ENCODE measurements at regions not wholly inside any gene's neighbourhood (a gene's known extent, or its start where the extent isn't known, plus 50 kb on each side); places are given as distances from the start of the nearest gene placed in this dataset.

DNA sequence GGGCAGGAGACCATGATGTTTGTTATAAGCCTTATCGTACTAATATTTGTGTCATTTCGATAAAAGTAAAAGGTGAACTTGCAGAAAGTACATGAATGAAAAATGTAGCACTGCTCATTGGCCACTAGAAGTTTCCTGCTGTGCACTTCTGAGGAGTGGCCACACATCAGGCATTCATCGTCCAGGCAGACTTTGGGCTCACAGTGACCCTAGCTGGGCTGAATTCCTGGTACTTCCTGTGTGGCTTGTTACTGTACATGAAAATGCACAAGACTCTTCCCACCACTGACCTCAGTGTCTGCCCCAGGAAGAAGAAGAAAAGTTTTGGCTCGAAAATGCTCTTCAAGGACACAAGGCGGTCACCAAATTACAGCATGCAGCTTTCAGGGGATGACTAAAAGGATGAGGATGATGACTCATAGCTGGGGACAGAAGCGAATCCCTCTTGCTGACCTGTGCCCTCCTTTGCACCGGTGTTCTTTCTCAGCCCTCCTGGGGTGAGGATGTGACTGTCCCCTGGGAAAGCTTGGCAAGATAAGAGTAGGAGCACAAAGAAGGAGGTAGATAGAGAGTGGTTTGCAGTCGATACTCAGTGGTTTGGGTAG lies 252.4 kb upstream of the KAZN start:
- intact Hi-C loops (cut with micrococcal nuclease): no loop called here
- BruUV-seq (replicated peaks): no TSS peak
- H3K27ac Mint-ChIP-seq (ENCODE audit: low read depth, unreplicated experiment): no peak overlapping the region
- ChIA-PET CTCF (interaction anchor here (0.5 kb wide), 1 partner anchor 21 kb away, joined by 3 read pairs; no protein-coding TSS in a partner anchor), POLR2A (no interaction called here)
- DNase-seq (ENCODE audit: unreplicated experiment): peak; percentile 35
- no peaks in the 10 kb centered on the region for H3K27me3 Mint-ChIP-seq (ENCODE audit: insufficient read depth, unreplicated experiment)
- H3K9me3 Mint-ChIP-seq (ENCODE audit: unreplicated experiment): no peaks in the 10 kb centered on the region
- peaks cover 21% of the 10 kb centered on the region for H3K4me1 Mint-ChIP-seq (ENCODE audit: insufficient read depth, unreplicated experiment)
- no peak overlapping the region for H3K4me3 Mint-ChIP-seq (ENCODE audit: unreplicated experiment)
- no peaks in the 10 kb centered on the region for H3K36me3 Mint-ChIP-seq (ENCODE audit: insufficient read depth, unreplicated experiment)
- TF ChIP-seq, protein P1, sequence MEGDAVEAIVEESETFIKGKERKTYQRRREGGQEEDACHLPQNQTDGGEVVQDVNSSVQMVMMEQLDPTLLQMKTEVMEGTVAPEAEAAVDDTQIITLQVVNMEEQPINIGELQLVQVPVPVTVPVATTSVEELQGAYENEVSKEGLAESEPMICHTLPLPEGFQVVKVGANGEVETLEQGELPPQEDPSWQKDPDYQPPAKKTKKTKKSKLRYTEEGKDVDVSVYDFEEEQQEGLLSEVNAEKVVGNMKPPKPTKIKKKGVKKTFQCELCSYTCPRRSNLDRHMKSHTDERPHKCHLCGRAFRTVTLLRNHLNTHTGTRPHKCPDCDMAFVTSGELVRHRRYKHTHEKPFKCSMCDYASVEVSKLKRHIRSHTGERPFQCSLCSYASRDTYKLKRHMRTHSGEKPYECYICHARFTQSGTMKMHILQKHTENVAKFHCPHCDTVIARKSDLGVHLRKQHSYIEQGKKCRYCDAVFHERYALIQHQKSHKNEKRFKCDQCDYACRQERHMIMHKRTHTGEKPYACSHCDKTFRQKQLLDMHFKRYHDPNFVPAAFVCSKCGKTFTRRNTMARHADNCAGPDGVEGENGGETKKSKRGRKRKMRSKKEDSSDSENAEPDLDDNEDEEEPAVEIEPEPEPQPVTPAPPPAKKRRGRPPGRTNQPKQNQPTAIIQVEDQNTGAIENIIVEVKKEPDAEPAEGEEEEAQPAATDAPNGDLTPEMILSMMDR (IDR thresholded peaks at IDR 0.05; ENCODE audit: unreplicated experiment): no peak

DNA sequence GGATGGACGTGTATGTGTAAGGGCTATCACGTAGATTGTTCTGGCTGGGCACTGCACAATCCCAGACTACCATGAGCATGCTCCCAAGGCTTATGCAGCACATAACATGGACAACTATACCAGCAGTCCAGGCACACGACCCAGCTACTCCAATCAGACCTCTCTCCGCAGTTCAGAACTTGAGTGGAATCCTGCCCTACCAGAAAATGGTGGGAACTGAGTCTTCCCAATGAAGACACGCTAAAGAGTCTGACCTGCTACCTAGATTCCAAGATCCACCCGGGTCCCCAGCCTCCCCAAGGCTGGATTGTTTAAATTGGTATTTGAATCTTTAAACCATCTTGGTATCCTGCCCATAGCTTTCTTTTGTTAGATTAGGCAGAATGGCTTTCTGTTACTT lies 251.3 kb upstream of the KAZN start:
- Mint-ChIP-seq H3K27me3 (ENCODE audit: insufficient read depth, unreplicated experiment) (no peaks in the 10 kb centered on the region), H3K4me3 (ENCODE audit: unreplicated experiment) (no peak overlapping the region), H3K4me1 (ENCODE audit: insufficient read depth, unreplicated experiment) (peaks cover 10% of the 10 kb centered on the region), H3K9me3 (ENCODE audit: unreplicated experiment) (no peaks in the 10 kb centered on the region), H3K27ac (ENCODE audit: low read depth, unreplicated experiment) (no peak overlapping the region), H3K36me3 (ENCODE audit: insufficient read depth, unreplicated experiment) (no peaks in the 10 kb centered on the region)
- POLR2A ChIA-PET: interaction anchor here (0.7 kb wide), 1 partner anchor 1776 kb away, joined by 3 read pairs; no protein-coding TSS in a partner anchor
- DNase-seq (ENCODE audit: unreplicated experiment): no peak
- CTCF ChIA-PET: interaction anchor here (0.7 kb wide), 1 partner anchor 28 kb away, joined by 4 read pairs; no protein-coding TSS in a partner anchor
- intact Hi-C loops (cut with micrococcal nuclease): no loop called here
- TF ChIP-seq, protein P1 (IDR thresholded peaks at IDR 0.05; ENCODE audit: unreplicated experiment): no peak
- BruUV-seq (replicated peaks): no TSS peak

DNA sequence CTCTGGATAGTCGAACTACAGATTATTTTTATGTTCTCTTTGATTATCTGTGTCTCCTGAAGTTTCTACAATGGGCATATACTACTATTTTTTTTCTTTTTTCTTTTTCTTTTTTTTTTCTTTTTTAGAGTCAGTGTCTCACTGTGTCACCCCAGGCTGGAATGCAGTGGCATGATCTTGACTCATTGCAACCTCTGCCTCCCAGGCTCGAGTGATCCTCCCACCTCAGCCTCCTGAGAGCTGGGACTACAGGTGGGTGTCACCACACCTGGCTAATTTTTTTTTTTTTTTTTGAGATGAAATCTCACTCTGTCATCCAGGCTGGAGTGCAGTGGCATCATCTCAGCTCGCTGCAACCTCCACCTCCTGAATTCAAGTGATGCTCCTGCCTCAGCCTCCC lies 250.7 kb upstream of the KAZN start:
- peaks cover 9% of the 10 kb centered on the region for H3K4me1 Mint-ChIP-seq (ENCODE audit: insufficient read depth, unreplicated experiment)
- no peaks in the 10 kb centered on the region for H3K36me3 Mint-ChIP-seq (ENCODE audit: insufficient read depth, unreplicated experiment)
- CTCF ChIA-PET: interaction anchor here (0.7 kb wide), 1 partner anchor 29 kb away, joined by 4 read pairs; no protein-coding TSS in a partner anchor
- intact Hi-C loops (cut with micrococcal nuclease): no loop called here
- POLR2A ChIA-PET: interaction anchor here (0.7 kb wide), 1 partner anchor 1776 kb away, joined by 3 read pairs; no protein-coding TSS in a partner anchor
- H3K27me3 Mint-ChIP-seq (ENCODE audit: insufficient read depth, unreplicated experiment): no peaks in the 10 kb centered on the region
- no peak overlapping the region for H3K4me3 Mint-ChIP-seq (ENCODE audit: unreplicated experiment)
- H3K9me3 Mint-ChIP-seq (ENCODE audit: unreplicated experiment): no peaks in the 10 kb centered on the region
- TF ChIP-seq, protein P1 (IDR thresholded peaks at IDR 0.05; ENCODE audit: unreplicated experiment): no peak
- DNase-seq (ENCODE audit: unreplicated experiment): no peak
- H3K27ac Mint-ChIP-seq (ENCODE audit: low read depth, unreplicated experiment): no peak overlapping the region
- no TSS peak for BruUV-seq (replicated peaks)

DNA sequence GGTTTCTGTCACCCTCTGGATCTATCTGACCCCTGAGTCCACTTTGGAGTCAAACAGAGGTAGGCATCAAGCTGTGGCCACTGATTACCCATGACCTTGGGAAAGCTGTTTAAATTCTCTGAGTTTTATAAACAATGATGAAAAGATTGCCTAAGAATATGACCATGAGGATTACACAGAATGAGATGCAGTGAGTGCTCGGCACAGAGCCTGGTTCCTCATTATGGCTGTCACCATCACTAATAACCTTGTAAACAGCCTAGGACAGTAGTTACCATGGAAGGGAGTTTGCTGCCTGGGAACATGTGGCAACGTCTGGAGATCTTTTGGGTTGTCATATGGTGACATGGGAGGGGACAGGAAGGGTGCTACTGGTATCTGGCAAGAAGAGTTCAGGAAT lies 248.3 kb upstream of the KAZN start:
- CTCF ChIA-PET: interaction anchor here (0.6 kb wide), 1 partner anchor 75 kb away, joined by 3 read pairs; no protein-coding TSS in a partner anchor
- TF ChIP-seq, protein P1 (IDR thresholded peaks at IDR 0.05; ENCODE audit: unreplicated experiment): no peak
- intact Hi-C loops (cut with micrococcal nuclease): no loop called here
- peaks cover 9% of the 10 kb centered on the region for H3K4me1 Mint-ChIP-seq (ENCODE audit: insufficient read depth, unreplicated experiment)
- no TSS peak for BruUV-seq (replicated peaks)
- H3K9me3 Mint-ChIP-seq (ENCODE audit: unreplicated experiment): no peaks in the 10 kb centered on the region
- no peak overlapping the region for H3K27ac Mint-ChIP-seq (ENCODE audit: low read depth, unreplicated experiment)
- no peak for DNase-seq (ENCODE audit: unreplicated experiment)
- POLR2A ChIA-PET: no interaction called here
- no peak overlapping the region for H3K4me3 Mint-ChIP-seq (ENCODE audit: unreplicated experiment)
- no peaks in the 10 kb centered on the region for H3K36me3 Mint-ChIP-seq (ENCODE audit: insufficient read depth, unreplicated experiment)
- no peaks in the 10 kb centered on the region for H3K27me3 Mint-ChIP-seq (ENCODE audit: insufficient read depth, unreplicated experiment)

Data from MCF 10A (cell line).